ENCODE measurements at regions not wholly inside any gene's neighbourhood (a gene's known extent, or its start where the extent isn't known, plus 50 kb on each side); places are given as distances from the start of the nearest gene placed in this dataset.
"Not testable (repeated sequence)": the region's sequence is repeated elsewhere in the genome, so short reads cannot be mapped to it uniquely, and the experiment has no call there.

DNA sequence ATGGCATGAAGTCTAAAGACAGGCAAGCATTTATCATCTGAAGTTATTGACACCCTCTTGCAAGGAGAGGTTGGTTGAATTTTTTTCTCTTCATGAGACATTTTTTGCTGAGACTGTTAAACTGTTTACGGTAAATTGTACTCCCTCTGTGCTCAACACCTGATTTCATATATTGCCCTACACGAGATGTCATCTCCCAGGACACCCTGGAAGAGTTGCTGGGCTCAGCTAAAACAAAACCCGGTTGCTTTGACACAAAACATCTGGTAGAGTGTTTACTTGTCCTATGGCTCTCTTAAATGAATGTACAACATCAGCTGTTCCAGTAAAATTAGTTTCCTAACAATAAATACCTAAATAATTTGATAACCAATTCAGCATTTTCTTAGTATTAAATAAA, 533.8 kb downstream of the SOCS6 start:
- no peak for DNase-seq (ENCODE audit: low read depth, low spot score)

DNA sequence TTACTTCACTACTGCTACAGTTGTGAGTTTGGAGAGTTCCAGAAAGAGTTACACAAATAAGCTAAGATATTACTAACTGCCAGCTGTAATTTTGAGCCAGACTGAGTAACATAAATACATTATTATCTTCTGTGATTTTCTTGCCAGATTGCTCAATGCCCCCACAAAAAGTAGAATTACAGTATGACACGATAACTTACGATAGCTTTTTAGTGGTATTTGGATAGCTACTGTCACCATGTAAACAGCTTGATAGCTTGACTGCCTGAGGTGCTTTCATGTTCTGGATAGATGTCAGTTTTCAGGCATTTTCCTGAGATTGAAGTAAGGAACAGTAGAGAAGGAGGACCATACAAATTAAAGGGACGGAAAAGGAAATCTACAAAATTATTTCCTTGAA, 533.3 kb downstream of the SOCS6 start:
- DNase-seq (ENCODE audit: low read depth, low spot score): no peak

DNA sequence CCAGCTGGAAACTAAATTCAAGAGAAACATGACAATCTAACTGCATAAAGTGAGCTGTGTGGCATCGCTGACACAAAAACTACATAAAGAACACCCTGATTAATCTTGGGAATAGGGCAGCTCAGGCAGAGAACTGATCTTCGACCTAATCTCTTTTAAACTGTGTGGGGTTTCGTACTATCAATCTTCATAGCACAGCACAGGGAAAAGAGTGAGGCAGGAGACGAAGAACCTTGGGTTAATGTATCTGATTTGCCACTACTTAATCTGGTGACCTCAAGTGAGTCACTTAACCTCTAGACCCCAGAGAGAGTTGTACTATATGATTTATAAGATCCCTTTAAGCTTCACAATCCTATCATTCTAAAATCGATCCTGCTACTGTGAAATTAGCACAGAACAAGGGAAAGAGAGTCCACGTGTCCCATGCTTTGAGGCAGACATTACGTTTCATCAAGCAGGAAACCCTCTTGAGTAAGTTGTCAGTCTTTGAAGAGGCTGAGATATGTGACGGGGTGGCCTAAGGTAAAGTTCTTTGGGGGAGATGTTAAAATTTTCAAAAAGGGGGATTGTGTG, 519.7 kb downstream of the SOCS6 start:
- no peak for DNase-seq (ENCODE audit: low read depth, low spot score)

DNA sequence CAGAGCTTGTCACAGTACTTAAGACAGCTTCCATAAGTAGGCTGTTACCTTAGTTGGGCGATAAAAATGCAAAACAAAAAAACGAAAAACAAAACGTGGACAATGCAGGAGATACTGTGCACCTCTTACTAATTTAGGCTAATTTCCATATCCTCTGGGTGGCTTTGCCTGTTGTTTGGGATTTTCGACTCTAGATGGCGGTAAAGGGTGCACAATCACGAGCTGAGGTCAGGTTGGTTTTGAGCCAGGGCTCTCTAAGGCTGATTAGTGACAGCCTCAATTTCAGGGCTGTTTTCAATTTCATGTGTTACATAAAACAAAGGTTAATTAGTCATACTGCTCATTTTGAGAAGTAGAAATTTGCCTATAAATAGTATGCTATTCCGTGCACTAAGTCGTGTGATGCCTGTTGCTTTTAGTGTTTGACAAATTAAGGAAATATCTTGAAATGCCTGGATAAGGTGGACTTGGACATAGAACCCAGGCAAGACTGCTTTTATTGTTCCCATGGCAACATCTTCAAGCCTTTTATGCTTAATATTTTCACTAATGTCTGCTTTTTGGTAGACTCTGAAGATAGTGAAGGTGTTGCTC, 493.1 kb downstream of the SOCS6 start:
- no peak for DNase-seq (ENCODE audit: low read depth, low spot score)

DNA sequence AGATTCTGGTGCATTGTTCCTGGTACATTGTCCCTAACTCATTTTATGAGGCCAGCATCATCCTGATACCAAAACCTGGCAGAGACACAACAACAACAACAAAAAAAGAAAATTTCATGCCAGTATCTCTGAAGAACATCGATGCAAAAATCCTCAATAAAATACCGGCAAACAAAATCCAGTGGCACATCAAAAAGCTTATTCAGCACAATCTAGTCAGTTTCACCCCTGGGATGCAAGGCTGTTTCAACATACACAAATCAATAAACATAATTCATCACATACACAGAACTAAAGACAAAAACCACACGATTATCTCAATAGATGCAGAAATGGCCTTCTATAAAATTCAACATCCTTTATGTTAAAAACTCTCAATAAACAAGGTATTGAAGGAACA, 477.4 kb downstream of the SOCS6 start:
- DNase-seq (ENCODE audit: low read depth, low spot score): not testable (repeated sequence)

DNA sequence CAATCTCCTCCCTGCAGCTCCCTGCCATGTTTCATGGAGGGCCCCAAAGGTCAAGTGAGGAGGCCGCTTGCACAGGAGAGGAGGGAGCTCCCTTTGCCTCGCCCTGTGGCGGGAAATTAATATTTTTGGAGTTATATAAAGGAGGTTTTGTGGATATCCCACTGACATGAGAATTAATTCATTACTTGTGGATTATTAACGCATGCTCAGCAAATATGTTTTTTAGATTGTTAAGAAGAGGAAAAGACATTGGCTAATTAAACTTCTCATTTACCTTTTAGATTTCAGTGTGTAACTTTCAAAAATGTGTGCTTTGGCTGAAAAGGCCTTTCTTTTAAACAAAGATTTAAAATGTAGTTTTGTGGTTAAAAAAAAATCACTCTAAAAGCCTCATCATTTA, 474.0 kb downstream of the SOCS6 start:
- no peak for DNase-seq (ENCODE audit: low read depth, low spot score)

DNA sequence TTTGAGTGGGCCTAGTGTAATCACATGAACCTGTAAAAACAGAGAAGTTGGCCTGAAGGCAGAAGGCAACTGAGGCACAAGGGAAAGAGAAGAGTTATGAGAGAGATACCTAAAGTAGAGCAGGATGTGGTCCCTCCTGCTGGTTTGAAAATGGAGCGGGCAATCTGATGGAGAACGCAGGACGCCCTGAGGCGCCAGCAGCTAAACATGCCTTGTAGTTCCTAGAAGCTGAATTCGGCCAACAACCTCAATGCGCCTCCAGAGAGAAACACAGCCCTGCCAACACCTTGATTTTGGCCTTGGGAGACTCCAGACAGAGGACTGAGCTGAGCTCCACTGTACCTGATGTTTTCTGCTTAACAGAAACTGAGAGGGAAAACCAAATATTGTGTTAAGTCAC, 469.9 kb downstream of the SOCS6 start:
- no peak for DNase-seq (ENCODE audit: low read depth, low spot score)

DNA sequence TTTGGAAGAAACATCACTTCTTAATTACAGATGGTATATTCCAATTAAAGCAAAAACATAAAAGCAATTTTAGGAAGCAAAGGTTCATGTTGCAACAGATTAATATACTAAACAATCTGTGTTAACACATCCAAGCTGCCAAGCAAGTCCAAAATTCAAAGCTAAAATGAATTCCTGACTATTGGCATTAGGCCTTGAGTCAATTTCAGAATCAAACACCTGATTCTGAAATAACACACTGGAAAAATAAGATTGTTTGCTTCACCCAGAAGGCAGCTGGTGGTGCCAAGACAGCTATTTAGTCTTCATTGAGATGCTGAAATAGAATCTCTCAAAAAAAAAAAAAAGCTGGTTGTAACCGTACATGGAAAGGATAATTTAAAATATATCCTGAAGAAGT, 465.6 kb downstream of the SOCS6 start:
- DNase-seq (ENCODE audit: low read depth, low spot score): no peak

DNA sequence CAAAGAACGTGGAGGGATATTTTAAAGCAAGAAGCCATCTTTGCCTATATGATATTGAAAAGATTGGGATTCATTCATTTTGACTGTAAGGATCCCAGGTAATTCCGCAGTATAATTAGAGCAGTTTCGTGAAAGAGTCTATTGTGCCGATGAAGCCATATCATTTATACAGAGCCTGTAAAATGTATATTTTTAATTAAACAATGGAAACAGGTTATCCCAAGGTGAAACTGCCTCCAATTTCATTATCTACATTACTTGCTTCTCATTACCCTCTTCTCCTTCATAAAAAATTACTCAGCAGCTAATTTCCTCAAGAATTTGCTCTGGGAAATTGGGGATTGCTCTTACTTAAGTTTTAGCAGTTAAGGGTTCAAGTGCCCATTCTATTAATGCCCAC, 444.1 kb downstream of the SOCS6 start:
- no peak for DNase-seq (ENCODE audit: low read depth, low spot score)

DNA sequence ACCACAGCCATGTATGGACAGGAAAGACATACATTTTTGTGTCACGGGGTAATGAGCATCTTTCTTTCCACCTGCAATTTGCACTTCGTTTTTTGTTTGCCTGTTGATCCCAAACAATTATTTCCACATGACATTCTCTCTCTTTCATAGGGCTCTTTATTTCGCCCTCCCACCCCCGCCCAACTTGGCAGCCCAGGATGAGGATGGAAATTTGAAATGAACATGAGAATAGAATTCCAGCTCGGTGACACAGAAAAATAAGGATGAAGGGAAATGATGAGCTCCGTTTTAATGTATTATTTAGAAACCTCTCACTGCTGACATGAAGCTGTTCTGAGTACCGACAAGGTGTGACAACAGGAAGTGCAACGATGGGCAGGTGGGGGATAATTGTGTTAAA, 443.3 kb downstream of the SOCS6 start:
- DNase-seq (ENCODE audit: low read depth, low spot score): no peak

DNA sequence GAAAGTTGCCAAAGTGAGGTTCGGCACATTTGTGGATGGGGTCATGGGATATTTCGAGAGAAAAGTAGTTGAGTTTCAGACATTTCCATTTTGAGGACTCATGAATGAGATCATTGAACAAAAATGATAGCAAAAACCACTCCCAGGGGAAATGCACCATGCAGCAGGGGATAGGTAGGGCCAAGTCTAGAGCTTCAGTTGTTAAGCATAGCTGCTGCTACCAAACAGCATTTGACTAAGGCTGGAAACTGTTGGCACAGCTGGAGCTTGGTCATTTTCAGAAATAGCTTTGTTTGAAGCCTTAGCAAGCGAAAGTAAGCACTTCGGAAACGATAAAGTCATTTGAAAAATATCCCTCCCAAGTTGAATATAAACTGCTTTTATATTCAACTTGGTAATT, 431.8 kb downstream of the SOCS6 start:
- no peak for DNase-seq (ENCODE audit: low read depth, low spot score)

DNA sequence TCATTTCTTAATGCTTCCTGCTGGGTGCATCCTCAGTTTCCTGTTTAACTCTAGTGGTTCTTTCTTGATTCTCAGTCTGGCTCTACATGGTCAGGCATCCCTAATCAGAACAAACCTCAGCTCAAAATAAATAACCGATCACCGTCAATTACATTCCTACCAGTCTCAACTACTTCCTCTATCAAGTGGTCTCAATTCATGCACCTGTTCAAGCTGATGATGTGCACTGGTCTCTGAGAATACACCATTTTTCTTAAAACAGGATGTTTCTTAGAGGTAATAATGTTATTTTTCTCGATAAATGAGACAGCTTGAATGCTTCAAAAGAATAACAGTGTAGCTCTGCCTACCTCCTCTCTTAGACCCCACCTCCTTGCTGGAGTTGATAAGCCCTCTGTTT, 420.9 kb downstream of the SOCS6 start:
- no peak for DNase-seq (ENCODE audit: low read depth, low spot score)

DNA sequence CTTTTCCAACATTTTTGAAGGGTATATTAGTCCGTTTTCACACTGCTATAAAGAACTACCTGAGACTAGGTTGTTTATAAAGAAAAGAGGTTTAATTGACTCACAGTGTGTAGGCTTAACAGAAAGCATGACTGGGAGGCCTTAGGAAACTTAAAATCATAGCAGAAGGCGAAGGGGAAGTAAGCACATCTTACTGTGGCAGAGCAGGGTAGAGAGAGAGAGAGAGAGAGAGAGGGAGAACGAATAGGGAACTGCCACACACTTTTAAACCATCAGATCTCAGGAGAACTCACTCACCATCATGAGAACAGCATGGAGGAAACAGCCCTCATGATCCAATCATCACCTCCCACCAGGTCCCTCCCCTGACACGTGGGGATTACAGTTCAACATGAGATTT, 420.3 kb downstream of the SOCS6 start:
- no peak for DNase-seq (ENCODE audit: low read depth, low spot score)

DNA sequence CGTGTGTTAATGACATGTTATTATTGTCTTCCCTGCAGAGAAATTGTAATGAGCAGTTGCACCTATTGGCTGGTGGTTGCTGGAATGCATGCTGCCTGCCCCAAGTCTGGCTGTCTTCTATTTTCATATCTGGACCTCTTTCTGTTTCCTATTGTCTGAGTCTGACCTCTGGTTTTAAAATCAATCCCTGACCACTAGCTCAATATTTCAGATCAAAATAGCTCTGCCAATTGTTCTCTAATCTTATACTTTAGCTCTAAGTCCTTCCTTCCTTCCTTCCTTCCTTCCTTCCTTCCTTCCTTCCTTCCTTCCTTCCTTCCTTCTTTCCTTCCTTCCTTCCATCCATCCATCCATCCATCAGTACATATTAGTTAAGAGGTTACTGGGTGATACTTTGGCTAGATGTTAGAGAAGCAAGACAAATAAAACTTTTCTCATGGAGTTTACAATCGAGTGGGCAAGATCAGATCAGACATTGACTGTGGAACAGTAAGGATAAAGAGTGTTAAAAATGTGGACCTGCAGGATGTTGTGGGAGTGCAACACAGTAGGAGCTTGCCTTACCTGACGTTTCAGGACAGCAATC, 417.1 kb downstream of the SOCS6 start:
- no peak for DNase-seq (ENCODE audit: low read depth, low spot score)

DNA sequence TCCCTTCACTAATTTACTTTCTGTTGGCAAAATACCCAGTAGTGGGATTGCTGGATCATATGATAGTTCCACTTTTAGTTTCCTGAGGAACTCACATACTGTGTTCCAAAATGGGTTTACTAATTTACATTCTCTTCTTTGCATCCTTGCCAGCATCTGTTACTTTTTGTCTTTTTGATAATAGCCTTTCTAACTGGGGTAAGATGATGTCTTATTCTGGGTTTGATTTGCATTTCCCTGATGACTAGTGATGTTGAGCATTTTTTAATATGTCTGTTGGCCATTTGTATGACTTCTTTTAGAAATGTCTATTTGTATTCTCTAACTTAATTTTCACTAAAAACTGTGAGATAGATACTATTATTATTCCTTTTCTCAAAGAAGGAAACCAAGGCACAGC, 411.7 kb downstream of the SOCS6 start:
- DNase-seq (ENCODE audit: low read depth, low spot score): no peak

DNA sequence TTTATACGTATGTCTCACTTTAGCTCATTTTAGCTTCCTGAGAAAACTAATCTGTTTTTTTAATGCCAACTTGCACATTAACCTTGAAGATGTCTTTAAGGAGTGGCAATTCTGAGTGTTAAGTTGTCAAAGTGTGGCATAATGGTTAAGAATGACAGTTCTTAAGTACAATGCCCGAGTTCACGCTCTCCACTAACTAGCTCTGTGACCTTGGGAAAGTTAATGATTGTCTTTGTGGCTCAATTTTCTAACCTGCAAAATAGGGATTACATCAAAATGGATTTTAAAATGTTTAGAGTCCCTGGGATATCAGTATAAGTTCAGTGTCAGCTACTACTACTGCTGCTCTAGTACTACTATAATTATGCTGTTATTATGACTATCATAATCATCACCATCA, 409.7 kb downstream of the SOCS6 start:
- no peak for DNase-seq (ENCODE audit: low read depth, low spot score)

DNA sequence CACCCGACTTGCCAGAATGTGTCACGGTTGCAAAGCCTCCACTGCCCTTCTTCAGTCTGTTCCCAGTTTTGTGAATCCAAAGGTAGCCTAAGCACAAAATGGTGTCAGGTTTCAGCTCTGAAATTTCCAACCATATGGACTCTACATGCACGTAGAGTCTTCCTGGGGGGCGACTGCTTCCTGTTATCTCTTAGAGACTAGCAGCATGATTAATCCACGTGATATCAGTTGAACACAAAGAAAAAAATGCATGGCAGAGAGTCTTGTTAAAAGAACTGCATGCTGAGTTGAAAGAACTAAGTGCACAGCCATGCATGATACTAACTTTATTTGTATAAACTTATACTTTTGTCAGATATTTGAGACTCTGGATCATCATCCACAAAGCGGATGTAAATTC, 404.4 kb downstream of the SOCS6 start:
- peak; percentile 5 for DNase-seq (ENCODE audit: low read depth, low spot score)

DNA sequence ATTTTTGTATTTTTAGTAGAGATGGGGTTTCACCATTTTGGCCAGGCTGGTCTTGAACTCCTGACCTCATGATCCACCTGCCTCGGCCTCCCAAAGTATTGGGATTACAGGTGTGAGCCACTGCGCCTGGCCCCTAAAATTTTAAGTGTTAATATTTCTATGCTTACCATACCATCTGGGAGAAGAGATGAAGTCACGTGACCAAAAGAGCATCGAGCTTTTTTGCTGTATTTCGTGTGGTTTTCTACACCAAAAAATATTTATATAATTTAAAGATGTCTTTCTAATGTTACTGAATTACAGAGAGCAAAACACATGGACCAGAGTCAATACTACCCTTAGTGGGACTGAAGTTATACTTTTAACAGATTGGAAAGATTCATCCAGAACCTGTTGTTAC, 400.9 kb downstream of the SOCS6 start:
- not testable (repeated sequence) for DNase-seq (ENCODE audit: low read depth, low spot score)

DNA sequence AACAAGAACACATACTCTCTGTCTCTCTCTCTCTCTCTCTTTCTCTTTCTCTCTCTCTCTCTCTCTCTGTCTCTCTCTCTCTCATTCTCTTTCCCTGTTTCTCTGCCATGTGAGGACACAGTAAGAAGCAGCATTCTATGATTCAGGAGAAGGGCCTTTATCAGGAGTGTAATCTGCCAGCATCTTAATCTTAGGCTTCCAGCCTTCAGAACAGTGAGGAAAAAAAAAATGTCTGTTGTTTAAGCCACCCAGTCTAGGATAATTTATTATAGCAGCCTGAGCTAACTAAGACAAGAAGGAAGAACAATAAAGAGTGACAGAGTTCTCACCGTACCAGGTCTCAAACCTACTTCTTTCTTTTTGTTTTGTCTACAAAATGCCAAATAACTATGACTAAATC, 399.4 kb downstream of the SOCS6 start:
- no peak for DNase-seq (ENCODE audit: low read depth, low spot score)

DNA sequence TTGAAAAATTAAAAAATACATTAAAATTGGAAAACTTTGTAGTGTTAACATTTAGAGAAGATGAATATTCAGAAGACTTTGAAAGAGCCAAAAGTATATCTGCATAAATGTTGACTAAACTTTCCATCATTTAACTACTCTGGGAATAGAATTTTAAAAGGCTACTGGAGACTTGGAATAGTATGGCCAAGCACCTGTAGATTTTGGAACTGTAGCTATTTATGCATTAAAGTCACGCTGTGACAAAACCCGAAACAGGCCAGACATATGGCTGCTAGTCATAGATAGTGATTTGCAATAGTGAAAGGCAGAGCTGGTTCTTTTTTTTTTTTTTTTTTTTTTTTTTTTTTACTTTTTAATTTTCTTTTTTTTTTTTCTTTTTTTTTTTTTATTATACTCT, 396.0 kb downstream of the SOCS6 start:
- no peak for DNase-seq (ENCODE audit: low read depth, low spot score)

DNA sequence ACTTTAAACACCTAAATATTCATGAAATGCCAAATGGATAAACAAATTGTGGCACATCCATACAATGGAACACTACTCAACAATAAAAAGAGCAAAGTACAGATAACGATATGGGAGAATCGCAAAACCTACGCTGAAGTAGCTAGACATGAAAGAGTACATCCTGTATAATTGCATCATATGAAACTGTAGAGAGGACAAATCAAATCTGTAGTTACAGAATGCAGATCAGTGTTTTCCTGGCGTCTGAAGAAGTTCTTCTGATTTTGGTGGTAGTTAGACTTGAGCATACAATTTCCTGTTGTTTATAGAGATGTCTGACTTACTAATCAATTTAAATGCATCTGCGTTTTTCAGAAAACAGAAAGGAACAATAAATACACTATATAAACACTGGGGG, 394.4 kb downstream of the SOCS6 start:
- no peak for DNase-seq (ENCODE audit: low read depth, low spot score)

DNA sequence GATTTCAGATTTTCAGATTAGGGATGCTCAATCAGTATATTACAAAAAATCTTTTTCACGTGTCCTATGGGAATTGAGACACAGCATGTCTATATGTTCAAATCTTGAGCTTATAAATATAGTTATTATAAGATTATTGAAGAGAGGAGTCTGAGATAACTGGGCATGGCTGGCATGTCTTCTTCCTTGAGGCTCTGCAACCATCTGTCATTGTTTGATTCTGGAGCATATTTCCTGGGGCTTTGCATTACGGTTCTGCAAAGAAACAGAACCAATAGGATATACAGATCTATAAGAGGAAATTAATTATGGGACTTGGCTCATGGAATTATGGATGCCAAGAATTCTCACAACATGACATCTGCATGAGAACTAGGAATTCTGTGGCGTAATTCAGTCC, 386.1 kb downstream of the SOCS6 start:
- no peak for DNase-seq (ENCODE audit: low read depth, low spot score)

DNA sequence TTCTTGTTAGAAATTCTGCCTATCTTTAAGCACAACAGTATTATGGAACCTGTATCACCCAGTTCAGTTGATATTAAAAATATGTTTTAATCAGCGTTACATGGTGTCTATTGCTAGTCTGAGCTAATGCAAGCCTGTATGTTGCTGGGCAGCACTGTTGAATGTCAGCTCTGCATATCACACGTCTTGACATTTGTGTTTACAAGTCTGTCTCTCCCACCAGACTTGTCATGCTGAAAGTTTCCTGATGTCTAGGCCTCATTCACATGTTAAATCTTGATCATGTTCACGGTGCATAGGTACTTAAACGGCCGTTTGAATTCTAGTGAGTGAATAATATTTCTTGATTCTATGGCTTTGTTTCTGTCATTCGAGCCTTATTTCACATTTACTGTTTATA, 385.0 kb downstream of the SOCS6 start:
- no peak for DNase-seq (ENCODE audit: low read depth, low spot score)

DNA sequence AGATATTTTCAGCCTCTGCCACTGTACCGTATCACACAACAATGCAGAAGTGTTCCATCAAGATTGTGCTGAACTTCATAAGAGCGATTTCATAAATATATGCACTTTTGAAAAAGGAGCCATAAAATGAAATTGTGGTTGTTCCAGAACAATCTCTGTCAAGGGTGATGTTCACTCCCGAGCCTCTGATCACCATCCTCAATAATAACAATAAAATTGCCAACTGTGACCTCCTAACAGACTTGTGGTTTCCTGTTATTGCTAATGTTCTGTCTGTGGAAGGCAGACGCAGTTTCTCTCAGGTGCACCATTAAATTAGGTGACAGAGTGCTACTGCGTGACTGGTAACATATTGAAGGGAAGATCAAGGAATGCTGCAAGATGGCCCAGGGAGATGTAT, 383.7 kb downstream of the SOCS6 start:
- no peak for DNase-seq (ENCODE audit: low read depth, low spot score)

All from brain pericyte (primary cell).